GM19463 (cell line): ENCODE measurements at regions not wholly inside any gene's neighbourhood (a gene's known extent, or its start where the extent isn't known, plus 50 kb on each side); places are given as distances from the start of the nearest gene placed in this dataset.

Experiments used
- ATAC-seq: cut with Tn5 transposase; IDR thresholded peaks from one replicate; pipeline ENCODE4 v1.9.1; 2021; ENCODE audit warnings: mild to moderate bottlenecking, moderate library complexity; ENCODE audit not compliant: unreplicated experiment

DNA sequence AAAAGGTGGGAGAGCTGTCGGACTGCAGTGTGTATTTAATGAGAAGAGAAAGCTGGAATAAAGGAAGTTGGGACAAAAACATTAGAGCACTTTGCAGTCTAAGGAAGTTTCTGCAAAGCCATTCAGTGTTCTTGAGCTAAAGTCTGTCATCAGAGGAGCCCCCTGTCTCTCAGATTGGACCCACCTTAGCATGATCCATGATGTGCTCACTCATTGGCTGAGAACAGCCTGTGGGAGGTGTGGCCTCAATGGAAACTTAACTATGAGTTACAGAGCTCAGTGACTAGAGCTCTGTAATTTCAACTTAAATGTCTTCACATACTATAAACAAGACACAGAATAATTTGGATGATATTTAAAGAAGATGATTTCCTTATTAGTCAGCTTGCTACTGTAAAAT lies 437.0 kb downstream of the BTBD3 start:
- no peak for ATAC-seq

DNA sequence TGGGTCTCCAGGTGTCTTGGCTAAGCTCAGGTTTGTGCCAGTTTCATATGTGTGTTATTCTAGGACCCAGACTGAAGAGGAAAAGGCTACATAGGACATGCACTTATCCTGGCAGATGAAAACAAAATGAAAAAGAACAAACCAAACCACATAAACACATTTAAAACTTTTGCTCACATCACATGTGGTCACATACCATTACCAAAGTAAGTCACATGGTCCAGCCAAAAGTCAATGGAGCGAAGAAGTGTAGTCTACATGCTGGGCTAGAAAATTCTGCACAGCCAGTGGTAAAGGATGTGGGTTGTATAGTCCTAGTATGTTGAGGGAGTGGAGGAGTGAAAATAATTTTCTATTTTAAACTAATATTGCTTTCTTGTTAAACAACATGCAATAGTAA lies 437.5 kb downstream of the BTBD3 start:
- no peak for ATAC-seq

DNA sequence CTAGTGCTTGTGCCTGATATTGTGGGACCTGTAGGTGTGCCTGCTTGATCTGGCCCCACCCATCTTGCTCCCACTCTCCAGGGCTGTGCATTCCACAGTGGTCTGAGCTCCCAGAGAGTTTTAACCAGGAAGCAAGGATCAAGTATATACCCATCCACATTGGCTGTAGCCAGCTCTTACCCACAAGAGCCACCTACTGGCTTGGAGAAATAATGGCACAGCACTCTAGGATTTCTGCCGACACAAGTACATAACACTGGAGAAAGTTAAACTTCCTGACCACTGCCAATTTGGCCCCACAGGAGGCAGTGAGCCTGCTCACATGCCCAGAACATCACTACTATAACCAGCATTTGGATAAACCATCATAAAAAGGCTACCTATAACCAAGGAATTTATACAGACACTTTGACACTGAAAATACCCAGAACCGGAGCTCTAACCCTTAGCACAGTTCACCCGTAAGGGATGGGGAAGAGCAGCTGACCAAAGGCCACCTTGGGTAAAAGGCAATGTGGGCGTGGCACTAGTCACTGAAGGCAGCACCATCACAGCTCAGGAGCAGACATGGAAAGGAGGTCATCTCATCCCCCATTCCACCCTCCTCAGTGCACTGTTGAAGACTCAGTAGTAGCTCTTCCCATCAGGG lies 440.4 kb downstream of the BTBD3 start:
- ATAC-seq = no peak

DNA sequence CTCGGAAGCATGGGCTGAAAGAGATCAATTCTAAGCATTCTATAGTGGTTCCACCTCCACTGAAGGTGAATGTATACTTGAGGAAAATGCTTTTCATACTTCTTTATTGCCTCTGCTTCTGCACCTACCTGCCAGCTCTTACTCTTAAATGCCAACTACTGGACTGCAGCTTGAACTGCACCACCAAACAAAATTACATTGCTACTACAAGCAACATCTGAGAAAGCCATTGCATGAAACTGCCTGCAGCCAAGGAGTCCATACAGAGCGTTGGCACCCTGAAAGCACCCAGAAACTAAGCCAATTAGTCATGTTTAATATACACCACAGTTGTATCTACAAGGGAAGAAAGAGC lies 440.9 kb downstream of the BTBD3 start:
- no peak for ATAC-seq

DNA sequence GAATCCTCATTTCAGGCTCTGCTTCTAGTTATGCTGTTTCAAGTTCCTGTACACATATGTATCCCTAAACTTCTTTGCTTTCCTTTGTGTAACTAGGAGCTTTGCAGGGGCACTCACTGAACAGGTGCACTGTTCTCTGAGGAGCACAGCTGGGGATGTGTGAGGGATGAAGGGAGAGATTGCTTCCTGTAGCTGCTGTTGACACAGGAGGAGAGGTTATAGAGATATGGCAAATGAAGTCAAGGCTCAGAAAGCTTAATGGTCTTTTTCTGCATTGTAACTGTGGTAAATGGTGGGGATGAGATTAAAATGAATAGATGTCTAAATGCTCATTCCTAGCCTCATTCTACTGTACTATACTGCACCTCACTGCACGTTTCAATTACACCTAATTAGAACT lies 454.3 kb downstream of the BTBD3 start:
- no peak for ATAC-seq

DNA sequence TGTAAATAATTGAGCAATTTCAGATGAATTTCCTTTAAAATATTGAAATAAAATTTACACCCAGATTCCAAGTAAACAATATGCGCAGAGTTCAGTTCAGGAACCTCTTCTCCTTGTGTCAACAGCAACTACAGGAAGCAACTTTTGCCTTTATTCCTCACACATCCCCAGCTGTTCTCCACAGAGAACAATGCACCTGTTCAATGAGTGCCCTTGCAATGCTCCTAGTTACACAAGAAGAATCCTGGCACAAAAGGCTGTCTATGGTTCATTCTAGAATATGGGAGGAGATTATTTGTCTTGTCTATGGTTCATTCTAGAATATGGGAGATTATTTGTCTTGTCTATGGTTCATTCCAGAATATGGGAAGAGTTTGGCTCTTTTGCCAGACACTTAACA lies 454.9 kb downstream of the BTBD3 start:
- no peak for ATAC-seq

DNA sequence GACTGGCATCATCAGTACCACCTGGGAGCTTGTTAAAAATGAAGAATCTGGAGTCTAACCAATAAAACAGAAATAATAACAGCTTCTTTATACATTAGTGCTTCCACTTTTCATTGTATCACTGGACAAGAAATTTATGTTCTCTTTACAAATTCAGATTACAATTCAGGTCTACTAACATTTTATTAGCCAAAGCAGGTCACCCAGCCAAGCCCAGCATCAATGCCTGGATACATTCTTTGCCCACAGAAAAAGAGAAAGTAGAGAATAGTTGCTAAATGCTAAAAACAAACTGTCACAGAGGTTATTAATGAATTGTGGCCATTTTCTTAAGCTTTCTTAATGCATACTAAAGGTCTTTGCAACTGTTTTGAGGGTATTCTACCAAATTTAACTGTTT lies 458.3 kb downstream of the BTBD3 start:
- no peak for ATAC-seq

DNA sequence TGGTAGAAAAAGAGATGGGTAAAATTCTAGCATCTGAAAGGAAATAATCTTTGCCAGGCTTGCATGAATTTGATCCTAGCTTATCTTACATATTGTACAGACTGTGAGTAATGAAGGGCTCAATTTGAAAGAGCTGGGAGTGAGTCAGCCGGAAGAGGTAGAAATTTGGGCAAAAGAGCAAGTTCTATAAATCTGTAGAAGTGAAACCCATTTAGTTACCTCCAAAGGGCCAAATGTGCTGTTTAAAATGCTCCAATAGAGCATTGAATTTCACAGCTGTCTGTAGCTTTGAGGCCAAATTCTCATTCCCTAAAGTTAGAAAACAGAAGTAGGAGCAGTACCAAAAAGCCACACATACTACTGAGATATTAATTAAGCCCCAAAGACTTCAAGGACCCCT lies 466.1 kb downstream of the BTBD3 start:
- ATAC-seq = no peak

DNA sequence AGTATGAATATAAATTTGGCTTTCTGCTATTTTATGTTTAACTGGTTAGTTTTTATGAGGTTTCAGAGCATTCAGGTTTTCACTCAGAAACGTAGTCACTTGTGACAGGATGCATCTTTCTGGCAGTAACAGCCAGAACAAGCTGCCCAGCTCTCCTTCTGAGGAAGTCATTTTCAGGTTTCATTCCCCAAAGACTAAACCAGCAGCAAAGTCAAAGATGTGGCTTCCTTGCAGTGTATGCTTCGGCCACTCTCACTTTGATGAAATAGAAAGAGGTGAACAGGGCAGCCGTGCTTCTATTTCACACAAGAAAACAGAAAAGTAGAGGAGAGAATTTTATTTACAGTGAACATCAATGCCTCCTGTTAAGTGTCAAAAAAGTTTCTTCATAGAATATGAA lies 469.1 kb downstream of the BTBD3 start:
- no peak for ATAC-seq

DNA sequence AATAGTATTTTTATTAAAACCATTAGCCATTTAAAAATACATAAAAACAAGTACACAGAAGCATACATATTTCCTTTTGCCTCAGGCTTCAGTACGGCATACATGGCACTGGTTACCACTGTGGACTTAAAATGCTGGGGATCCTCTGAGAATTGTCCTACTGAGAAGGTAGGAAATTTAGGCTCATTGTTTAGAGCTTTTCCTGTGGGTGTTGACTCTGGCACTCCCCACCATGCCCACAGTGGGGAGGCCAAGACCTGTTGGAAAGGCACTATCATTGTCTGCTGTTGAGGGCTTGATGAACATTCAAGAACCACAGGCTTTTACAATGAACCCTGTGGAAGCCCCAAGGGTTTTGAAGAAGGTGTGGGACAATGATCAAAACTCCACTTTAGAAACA lies 473.4 kb downstream of the BTBD3 start:
- ATAC-seq = no peak

DNA sequence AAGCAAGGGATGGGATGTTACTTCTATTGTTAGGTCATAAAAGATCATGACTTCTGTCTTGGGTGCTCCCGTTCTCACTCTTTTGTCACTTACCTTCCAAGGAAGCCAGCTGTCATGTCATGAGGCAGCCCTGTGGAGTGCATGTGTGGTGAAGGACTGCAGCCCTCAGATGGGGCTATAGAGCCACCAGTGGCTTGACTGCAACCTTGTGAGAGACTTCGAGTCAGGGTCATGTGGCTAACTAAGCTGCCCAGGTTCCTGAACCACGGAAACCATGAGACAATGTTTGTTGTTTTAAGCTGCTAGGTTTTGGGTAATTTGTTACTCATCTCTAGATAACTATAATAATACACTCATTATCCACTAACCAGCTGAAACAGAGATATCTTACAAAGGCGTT lies 477.1 kb downstream of the BTBD3 start:
- ATAC-seq = no peak

DNA sequence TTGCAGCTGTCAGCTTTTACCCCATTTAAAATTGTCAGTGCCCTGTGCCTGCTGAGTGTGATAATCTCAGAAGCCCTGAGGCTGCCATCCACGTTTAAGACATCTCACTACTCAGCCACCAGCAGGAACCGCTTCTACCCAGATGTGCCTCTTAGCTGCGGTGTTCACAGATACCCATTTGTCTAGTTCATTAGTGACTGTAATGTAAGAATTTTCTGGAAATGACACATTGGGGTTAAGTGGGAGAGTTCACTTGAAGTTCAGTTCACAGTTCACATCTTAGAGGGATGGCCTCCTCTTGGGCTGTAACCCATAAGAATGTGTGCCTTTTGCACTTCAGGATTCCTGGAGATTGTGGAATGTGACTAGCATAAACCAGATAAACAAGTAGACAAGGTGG lies 477.7 kb downstream of the BTBD3 start:
- no peak for ATAC-seq

DNA sequence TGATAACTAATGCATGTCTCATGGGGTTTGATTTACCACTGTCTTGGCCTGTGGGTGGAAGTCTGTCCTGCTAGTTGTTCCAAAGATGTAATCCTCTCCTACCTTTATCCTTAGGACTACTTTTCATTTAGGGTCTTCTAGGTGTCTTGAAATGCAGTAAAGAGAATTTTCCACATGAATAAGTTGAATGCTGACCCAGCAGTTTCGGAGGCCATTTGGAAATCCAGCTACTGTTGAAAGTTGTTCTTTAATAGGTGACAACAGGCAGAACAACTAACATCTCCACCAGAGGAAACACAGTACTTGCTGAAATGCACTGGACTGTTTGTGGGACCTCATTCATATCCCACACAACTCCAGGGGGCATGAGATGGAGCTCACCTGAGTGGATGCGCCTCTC lies 478.1 kb downstream of the BTBD3 start:
- no peak for ATAC-seq

DNA sequence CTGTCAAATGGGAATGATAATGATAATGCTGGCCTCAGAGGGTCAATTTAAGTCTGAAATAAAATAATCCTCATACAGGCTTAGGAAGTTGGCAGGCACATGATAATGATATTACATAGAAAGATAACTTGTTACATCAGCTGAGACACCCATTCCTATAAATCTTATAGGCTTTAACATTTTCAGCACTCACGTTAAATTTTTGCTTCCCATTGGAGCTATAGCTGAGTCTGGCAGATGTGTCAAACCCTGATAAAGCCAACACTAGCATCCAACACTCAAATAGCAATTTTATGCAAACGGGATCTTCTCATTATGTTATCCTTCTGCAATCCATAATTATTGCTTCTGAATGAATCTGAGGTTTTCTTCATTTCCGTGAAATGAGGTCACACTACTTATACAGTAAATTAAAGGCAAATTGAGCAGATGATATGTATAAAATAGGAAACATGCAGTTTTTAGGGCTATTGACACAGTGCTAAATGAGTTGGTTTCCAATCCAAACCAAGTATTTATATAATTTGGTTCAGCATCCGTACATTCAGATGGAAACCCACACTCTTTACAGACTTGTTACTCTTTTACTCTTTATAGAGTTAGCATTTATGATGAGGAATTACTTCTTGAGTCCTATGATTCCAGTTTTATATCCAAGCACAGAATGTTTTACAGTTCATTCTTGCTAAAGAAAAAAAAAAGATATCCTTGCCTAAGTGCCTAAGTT lies 481.6 kb downstream of the BTBD3 start:
- ATAC-seq = no peak

DNA sequence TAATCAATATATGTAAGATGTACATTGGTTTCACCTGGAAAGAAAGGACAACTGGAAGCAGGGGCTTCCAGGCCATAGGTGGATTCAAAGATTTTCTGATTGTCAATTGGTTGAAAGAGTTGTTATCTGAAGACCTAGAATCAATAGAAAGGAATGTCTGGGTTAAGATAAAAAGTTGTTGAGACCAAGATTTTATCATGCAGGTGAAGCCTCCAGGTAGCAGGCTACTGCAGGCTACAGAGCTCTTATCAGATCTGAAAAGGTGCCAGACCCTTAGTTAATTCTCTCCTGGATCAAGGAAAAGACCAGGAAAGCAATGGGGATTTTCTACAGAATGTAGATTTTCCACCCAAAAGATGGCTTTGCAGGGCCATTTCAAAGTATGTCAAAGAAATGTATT lies 487.2 kb downstream of the BTBD3 start:
- ATAC-seq = no peak

DNA sequence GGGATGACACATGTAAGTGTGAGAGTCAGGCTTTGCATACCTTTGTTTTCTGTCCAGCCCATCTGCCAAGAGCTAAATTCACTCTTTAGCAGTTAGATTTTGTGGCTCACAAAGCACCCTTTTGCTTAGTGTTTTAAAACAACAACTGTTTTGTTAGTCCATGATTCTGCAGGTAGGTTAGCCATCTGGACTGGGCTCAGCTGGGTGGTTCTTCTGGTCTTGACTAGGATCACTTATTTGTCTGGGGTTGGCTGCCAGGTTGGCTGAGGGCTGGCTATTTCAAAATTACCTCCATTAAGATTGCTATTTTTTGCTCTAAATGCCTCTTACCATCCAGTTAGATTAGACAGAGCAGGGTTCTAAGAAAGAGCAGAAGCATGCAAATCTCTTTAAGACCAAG lies 489.3 kb downstream of the BTBD3 start:
- ATAC-seq = no peak

DNA sequence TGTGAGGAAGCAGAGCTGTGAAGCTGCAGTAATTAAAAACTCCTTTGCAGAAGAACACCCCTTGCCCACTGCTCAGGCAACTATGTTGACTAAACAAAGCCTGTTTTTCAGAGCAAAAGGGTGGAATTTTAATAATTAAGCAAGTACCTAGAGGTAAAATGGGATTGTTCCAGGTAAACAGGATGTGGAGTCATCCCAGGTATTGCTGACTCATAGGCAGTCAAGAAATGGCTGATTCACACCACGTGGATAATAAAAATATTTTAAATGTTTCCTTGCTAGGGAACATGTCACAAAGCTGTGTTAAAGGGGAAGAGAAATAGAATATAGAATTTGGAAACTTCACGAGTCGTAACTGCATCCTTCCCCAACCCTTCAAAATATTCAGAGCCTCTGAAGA lies 491.8 kb downstream of the BTBD3 start:
- ATAC-seq = no peak

DNA sequence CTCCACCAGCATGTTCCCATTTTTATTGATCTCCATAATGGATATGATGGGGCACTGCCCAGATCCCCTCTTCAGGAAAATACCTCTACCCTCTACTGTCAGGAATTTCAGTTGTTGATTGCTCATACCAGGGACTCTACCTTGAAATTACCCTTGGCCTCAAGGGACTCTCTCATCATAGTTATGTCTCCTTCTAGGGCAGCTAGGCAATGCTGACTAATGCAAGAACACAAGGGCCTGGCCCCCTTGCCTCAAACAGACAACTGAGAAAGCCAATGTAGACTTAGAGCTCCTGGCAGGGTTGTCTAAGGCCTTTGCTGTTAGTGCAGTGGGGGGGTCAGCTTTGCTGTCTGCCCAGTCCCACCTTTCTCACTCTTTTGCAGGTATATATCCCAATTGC lies 493.1 kb downstream of the BTBD3 start:
- no peak for ATAC-seq

DNA sequence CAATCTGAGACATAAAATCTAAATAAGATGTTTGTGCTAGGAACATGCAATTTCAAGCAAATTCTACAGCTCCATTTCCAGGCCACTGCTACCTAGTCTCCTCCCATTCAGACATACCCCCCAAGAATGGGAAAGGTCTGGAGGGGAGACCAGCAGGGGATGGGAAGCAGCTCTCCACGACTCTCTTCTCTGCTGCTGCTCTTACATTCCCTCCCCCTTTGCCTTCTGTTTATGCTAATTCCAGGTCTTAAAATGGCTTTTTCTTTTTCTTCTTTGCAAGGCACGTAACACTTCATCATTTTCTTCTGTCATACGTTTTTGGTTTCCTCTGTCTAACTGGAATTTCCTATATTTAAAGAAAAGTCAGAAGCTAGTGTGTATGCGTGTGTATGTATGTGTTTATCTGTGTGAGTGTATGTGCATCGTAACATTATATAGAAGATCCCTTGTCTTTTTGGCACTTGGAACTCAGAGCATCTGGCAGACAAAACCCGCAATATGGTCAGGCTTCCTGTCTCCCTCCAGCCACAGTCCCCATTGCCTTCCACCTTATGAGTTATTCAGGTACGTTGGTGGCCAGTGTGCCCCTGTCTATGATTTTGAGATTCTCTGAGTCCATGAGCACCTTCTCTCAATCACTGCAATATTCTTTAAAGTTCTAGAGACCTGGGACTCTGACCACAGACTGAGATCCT lies 493.7 kb downstream of the BTBD3 start:
- ATAC-seq = no peak

DNA sequence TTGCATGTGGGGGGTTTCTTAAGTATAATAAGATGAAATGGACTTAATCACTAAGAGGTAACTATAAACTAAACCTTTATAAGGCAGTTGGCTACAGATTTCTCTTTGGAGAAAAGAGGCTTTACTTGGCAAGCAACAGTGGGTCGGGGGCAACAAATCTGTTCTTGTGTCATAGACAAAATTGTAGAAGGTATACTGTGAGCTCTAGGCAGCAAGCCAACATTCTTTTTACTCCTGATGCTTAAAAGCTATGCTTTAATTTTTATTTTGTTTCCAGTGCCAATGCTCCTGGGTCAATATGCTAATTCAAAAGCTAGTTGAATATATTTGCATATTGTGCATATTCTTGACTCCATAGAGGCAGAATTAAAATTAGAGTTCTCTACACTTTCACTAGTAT lies 495.4 kb downstream of the BTBD3 start:
- ATAC-seq = no peak

DNA sequence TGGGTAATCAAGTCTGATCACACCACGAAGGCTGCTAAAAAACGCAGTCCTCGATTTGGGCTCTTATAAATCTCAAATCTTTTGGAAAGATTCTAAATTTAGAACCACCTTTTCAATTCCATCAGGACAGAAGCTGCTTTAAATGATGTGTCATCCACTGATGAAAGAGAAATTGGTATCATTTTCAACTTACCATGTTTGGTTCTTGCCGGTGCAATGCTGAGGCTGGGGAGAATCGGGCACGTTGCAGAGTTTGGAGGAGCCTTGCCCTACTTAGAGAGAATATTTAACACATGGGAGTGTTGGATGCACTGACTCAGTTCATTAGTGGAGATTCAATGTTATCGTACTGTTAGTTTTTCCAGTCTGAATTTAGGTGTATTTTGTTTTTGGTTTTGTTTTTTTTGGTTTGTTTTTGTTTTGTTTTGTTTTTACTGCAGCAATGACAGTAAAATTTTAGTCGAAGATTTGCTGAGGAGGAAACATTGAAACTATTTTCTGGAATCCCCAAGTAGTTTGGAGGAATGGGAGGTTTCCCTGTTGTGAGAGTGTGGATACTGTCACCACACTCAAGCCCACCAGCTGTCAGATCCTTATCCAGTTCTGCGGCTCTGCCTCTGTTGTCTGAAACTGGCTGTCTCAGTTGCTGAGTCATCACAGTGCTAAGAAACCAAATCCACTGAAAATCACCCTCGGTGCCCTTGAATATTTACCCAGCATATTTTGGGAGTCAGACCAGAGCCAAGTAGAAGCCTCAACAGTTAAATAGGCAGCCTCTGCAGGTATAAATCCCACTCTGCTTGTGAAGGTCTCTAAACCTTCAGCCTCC lies 497.0 kb downstream of the BTBD3 start:
- no peak for ATAC-seq

DNA sequence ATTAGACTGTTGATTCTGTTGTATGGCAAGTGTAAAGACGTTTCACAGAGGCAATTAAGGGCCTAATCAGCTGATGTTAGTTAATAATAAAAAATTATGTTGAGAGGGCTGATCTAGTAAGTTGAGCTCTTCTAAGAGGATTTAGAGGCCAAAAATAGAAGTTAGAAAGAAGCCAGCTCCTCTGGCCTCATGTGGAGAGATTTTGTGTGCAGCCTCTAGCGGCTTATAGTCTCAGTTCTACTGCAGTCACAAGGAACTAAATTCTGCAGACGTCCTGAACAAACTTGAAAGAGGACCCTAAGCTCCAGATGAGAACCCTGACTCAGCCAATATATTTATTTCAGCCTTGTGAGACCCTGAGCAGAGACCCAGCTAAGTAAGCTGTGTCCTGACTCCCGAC lies 498.6 kb downstream of the BTBD3 start:
- ATAC-seq = no peak
